ENCODE measurements at regions not wholly inside any gene's neighbourhood (a gene's known extent, or its start where the extent isn't known, plus 50 kb on each side); places are given as distances from the start of the nearest gene placed in this dataset.

DNA sequence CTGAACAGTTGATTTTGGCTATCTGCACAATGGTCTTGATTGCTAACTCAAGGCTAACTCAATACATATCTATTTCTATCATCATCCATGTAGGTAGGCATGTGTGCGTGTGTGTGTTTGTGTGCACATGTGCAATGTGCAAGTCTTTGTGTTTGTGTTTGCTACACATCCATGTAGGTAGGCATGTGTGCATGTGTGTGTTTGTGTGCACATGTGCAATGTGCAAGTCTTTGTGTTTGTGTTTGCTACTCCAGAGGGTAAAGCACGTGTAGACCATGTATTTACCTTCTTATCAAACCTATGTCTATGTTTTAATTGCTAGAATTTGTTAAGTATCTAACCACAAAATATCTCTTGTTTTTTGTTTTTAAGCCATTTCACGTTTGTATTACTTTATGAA lies 962.6 kb downstream of the LRFN5 start:
- TF ChIP-seq POLR2A (IDR thresholded peaks at IDR 0.05) (no peak), POLR2AphosphoS5 (IDR thresholded peaks at IDR 0.05) (no peak)

Data from spleen (tissue), 3 donors.